Liver (tissue), 3 donors: ENCODE measurements at regions not wholly inside any gene's neighbourhood (a gene's known extent, or its start where the extent isn't known, plus 50 kb on each side); places are given as distances from the start of the nearest gene placed in this dataset.

Source experiments
- ATF3 ChIP-seq: IDR thresholded peaks from 2 replicates; pipeline ENCODE4 v1.6.1; 2016; ENCODE audit warnings: antibody characterized with exemption
- EGR1 ChIP-seq, 2 donors: IDR thresholded peaks; 2 replicates each; pipeline ENCODE4 v1.6.1; 2016 to 2018; ENCODE audit warnings: antibody characterized with exemption in 2 of 2, low read depth in 2 of 2
- FOXA1 ChIP-seq: IDR thresholded peaks from 2 replicates; pipeline ENCODE4 v1.6.1; 2016; ENCODE audit warnings: antibody characterized with exemption
- HNF4G ChIP-seq: IDR thresholded peaks from 2 replicates; pipeline ENCODE4 v1.6.1; 2016; ENCODE audit warnings: antibody characterized with exemption
- REST ChIP-seq: IDR thresholded peaks from 2 replicates; pipeline ENCODE4 v1.6.1; 2016; ENCODE audit warnings: antibody characterized with exemption, mild to moderate bottlenecking
- SP1 ChIP-seq: IDR thresholded peaks from 2 replicates; pipeline ENCODE4 v1.6.1; 2018; ENCODE audit warnings: antibody characterized with exemption, mild to moderate bottlenecking
- ZBTB33 ChIP-seq: IDR thresholded peaks from 2 replicates; pipeline ENCODE4 v1.6.1; 2016; ENCODE audit warnings: antibody characterized with exemption
- TF ChIP-seq, protein P1 (sequence below): fragments of 150-350 bp; IDR thresholded peaks from 2 replicates; pipeline ENCODE4 v1.5.1; 2017; ENCODE audit warnings: improper control_type of control experiment, low read depth, low read length; ENCODE audit not compliant: missing input control
- TF ChIP-seq, protein P2 (sequence below): IDR thresholded peaks from 2 replicates; pipeline ENCODE4 v1.6.1; 2016; ENCODE audit warnings: antibody characterized with exemption
- donor health status: healthy.
- donor health status: healthy.

DNA sequence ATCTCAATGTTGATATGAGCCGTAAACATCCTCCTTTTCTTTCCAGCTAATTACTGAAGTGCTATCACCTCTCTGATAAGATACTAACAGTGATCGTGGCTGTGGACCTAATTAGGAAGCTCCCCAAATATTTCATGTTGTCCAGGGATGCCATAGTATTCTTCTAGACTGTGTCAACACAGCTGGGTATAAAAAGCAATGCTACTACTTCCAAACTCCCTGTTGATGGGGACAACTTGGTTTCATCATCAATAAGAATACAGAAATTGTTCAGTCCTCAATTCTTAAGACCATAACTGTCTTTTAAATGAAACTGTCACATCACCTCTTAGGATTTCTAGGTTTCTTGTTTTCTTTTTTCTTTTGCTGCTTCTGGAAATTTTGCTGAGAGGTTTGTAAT, 530.6 kb downstream of the TOX3 start:
- TF ChIP-seq EGR1 (IDR thresholded peaks at IDR 0.05; ENCODE audit: low read depth in 2 of 2) (no peak), HNF4G (no peak), FOXA1 (no peak), ZBTB33 (no peak), REST (no peak), SP1 (no peak), ATF3 (no peak)
- TF ChIP-seq, protein P1, sequence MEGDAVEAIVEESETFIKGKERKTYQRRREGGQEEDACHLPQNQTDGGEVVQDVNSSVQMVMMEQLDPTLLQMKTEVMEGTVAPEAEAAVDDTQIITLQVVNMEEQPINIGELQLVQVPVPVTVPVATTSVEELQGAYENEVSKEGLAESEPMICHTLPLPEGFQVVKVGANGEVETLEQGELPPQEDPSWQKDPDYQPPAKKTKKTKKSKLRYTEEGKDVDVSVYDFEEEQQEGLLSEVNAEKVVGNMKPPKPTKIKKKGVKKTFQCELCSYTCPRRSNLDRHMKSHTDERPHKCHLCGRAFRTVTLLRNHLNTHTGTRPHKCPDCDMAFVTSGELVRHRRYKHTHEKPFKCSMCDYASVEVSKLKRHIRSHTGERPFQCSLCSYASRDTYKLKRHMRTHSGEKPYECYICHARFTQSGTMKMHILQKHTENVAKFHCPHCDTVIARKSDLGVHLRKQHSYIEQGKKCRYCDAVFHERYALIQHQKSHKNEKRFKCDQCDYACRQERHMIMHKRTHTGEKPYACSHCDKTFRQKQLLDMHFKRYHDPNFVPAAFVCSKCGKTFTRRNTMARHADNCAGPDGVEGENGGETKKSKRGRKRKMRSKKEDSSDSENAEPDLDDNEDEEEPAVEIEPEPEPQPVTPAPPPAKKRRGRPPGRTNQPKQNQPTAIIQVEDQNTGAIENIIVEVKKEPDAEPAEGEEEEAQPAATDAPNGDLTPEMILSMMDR, result no peak
- TF ChIP-seq, protein P2, sequence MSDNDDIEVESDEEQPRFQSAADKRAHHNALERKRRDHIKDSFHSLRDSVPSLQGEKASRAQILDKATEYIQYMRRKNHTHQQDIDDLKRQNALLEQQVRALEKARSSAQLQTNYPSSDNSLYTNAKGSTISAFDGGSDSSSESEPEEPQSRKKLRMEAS, result no peak
